ENCODE measurements at regions not wholly inside any gene's neighbourhood (a gene's known extent, or its start where the extent isn't known, plus 50 kb on each side); places are given as distances from the start of the nearest gene placed in this dataset.

DNA sequence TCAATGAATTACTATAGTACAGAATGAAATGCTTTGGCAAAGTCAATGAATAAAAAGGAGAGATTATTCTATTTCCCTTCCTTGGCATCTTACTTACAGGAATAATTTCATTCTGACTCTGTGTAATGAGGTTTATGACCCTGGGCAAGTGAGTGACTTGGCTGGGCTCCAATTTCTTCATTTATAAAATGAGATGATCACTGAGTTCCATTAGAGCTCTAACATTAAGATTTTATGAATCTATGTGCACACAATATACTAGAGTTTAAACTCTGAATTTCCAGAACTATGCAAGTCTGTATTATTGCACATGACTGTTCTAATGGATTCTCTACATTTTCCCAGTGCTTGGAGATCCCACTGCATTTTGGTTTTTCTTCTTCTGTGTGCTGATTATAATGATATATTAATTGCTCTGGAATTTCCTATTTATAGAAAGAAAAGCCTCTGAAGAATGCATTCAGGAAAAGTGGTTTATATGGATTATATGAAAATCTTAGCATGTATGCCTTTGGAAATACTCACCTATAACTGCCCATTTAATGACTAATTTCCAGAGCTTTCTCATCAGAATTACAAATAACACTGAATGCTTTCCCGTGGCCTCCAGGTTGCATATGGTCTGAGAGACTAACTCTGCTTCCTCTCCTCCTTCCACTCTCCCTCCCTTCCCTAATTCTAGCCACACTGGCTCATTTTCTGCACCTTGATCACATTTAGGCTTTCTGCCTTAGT lies 97.4 kb upstream of the CHRM3 start:
- no peak overlapping the region for H3K27ac ChIP-seq (ENCODE audit: insufficient read depth, low read depth, low read length)
- no peak for FAIRE-seq
- POLR2A ChIA-PET: no interaction called here
- H3K4me2 ChIP-seq (ENCODE audit: insufficient read depth, low read length): no peak overlapping the region
- H3K9me1 ChIP-seq (replicated peaks; ENCODE audit: control insufficient read depth, extremely low read depth, insufficient read depth, low read length): no peaks in the 10 kb centered on the region
- H3K27me3 ChIP-seq (ENCODE audit: control insufficient read depth in 2 of 2, insufficient read depth in 2 of 2, low read length in 2 of 2): no peaks in the 10 kb centered on the region
- no peaks in the 10 kb centered on the region for H3K79me2 ChIP-seq (ENCODE audit: control insufficient read depth, insufficient read depth, low read length)
- peaks cover 3% of the 10 kb centered on the region for H3K9me3 ChIP-seq (replicated peaks; ENCODE audit: control insufficient read depth, insufficient read depth, low read length)
- H2AFZ ChIP-seq (ENCODE audit: low read depth, low read length): no peak overlapping the region
- CTCF ChIA-PET: no interaction called here
- no peaks in the 10 kb centered on the region for H4K20me1 ChIP-seq (replicated peaks; ENCODE audit: control insufficient read depth, extremely low read depth, insufficient read depth, low read length)
- dilution Hi-C loops (cut with MboI; ENCODE audit: extremely low pct_ligation_motif_present, low sequenced_read_pairs) (no loop called here), intact Hi-C loops (cut with micrococcal nuclease) (no loop called here)
- no peak overlapping the region for H3K4me3 ChIP-seq (replicated peaks in 1 of 3; ENCODE audit: insufficient read depth in 1 of 3, low read depth in 1 of 3, low read length in 3 of 3)
- no peaks in the 10 kb centered on the region for H3K36me3 ChIP-seq (ENCODE audit: control insufficient read depth in 2 of 2, extremely low read depth in 1 of 2, insufficient read depth in 2 of 2, low read length in 2 of 2)
- H3K9ac ChIP-seq (replicated peaks; ENCODE audit: extremely low read depth, insufficient read depth, low read length): no peak overlapping the region
- no peak for DNase-seq (ENCODE audit: low read depth, low spot score)
- TF ChIP-seq POLR2A (IDR thresholded peaks at IDR 0.05; ENCODE audit: low read depth, low read length): no peak
- TF ChIP-seq GATA2 (IDR thresholded peaks at IDR 0.05; ENCODE audit: insufficient read depth, insufficient read length, low read depth, low read length): no peak
- TF ChIP-seq FOS (IDR thresholded peaks at IDR 0.05; ENCODE audit: borderline replicate concordance, insufficient read depth, low read length): no peak
- no peak for TF ChIP-seq EZH2 (IDR thresholded peaks at IDR 0.05; ENCODE audit: borderline replicate concordance, low read depth, low read length, severe bottlenecking)
- TF ChIP-seq POLR2AphosphoS5 (IDR thresholded peaks at IDR 0.05; ENCODE audit: insufficient read depth, low read depth, low read length): no peak
- no peak for TF ChIP-seq JUN (IDR thresholded peaks at IDR 0.05; ENCODE audit: borderline replicate concordance, insufficient read depth, insufficient read length, low read depth)
- no peak for TF ChIP-seq MYC (IDR thresholded peaks at IDR 0.05; ENCODE audit: low read depth, low read length)
- TF ChIP-seq, protein P1, sequence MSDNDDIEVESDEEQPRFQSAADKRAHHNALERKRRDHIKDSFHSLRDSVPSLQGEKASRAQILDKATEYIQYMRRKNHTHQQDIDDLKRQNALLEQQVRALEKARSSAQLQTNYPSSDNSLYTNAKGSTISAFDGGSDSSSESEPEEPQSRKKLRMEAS (IDR thresholded peaks at IDR 0.05; ENCODE audit: insufficient read depth, insufficient read length): no peak
- H3K4me1 ChIP-seq (ENCODE audit: control insufficient read depth, extremely low read depth, insufficient read depth, low read length): no peaks in the 10 kb centered on the region
- BruUV-seq (replicated peaks): no TSS peak

DNA sequence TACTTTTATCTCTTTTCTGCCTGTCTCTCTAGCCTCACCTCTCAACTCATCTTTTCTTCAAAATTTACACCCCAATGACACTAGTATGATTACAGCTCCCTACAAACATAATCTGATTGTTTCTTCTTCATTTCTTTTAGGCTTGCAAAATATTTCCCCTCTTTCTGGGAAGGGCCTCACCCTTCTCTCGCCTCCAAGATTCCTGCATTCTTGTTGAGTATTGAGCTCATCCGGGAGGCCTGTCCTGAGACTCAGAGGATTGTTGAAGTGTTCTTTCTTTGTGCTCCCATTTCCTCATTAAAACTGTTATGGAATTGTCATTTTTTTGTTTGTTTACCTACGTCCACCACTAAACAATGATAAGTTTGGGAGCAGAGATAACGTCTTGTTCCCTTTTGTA lies 99.1 kb upstream of the CHRM3 start:
- BruUV-seq (replicated peaks): no TSS peak
- Histone ChIP-seq H3K27ac (ENCODE audit: insufficient read depth, low read depth, low read length) (no peak overlapping the region), H3K4me1 (ENCODE audit: control insufficient read depth, extremely low read depth, insufficient read depth, low read length) (no peaks in the 10 kb centered on the region), H3K9me3 (replicated peaks; ENCODE audit: control insufficient read depth, insufficient read depth, low read length) (peaks cover 3% of the 10 kb centered on the region), H3K79me2 (ENCODE audit: control insufficient read depth, insufficient read depth, low read length) (no peaks in the 10 kb centered on the region), H3K9ac (replicated peaks; ENCODE audit: extremely low read depth, insufficient read depth, low read length) (no peak overlapping the region), H3K27me3 (ENCODE audit: control insufficient read depth in 2 of 2, insufficient read depth in 2 of 2, low read length in 2 of 2) (no peaks in the 10 kb centered on the region), H3K4me2 (ENCODE audit: insufficient read depth, low read length) (no peak overlapping the region), H2AFZ (ENCODE audit: low read depth, low read length) (no peak overlapping the region), H3K9me1 (replicated peaks; ENCODE audit: control insufficient read depth, extremely low read depth, insufficient read depth, low read length) (no peaks in the 10 kb centered on the region), H3K4me3 (replicated peaks in 1 of 3; ENCODE audit: insufficient read depth in 1 of 3, low read depth in 1 of 3, low read length in 3 of 3) (no peak overlapping the region), H3K36me3 (ENCODE audit: control insufficient read depth in 2 of 2, extremely low read depth in 1 of 2, insufficient read depth in 2 of 2, low read length in 2 of 2) (no peaks in the 10 kb centered on the region), H4K20me1 (replicated peaks; ENCODE audit: control insufficient read depth, extremely low read depth, insufficient read depth, low read length) (no peaks in the 10 kb centered on the region)
- dilution Hi-C loops (cut with MboI; ENCODE audit: extremely low pct_ligation_motif_present, low sequenced_read_pairs): no loop called here
- no peak for TF ChIP-seq GATA2 (IDR thresholded peaks at IDR 0.05; ENCODE audit: insufficient read depth, insufficient read length, low read depth, low read length)
- TF ChIP-seq POLR2AphosphoS5 (IDR thresholded peaks at IDR 0.05; ENCODE audit: insufficient read depth, low read depth, low read length): no peak
- TF ChIP-seq, protein P1 (IDR thresholded peaks at IDR 0.05; ENCODE audit: insufficient read depth, insufficient read length): no peak
- TF ChIP-seq, protein P2, sequence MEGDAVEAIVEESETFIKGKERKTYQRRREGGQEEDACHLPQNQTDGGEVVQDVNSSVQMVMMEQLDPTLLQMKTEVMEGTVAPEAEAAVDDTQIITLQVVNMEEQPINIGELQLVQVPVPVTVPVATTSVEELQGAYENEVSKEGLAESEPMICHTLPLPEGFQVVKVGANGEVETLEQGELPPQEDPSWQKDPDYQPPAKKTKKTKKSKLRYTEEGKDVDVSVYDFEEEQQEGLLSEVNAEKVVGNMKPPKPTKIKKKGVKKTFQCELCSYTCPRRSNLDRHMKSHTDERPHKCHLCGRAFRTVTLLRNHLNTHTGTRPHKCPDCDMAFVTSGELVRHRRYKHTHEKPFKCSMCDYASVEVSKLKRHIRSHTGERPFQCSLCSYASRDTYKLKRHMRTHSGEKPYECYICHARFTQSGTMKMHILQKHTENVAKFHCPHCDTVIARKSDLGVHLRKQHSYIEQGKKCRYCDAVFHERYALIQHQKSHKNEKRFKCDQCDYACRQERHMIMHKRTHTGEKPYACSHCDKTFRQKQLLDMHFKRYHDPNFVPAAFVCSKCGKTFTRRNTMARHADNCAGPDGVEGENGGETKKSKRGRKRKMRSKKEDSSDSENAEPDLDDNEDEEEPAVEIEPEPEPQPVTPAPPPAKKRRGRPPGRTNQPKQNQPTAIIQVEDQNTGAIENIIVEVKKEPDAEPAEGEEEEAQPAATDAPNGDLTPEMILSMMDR (IDR thresholded peaks at IDR 0.05; ENCODE audit: extremely low read depth in 1 of 2, insufficient read depth in 1 of 2, low read depth in 1 of 2, low read length in 2 of 2): no peak
- TF ChIP-seq EZH2 (IDR thresholded peaks at IDR 0.05; ENCODE audit: borderline replicate concordance, low read depth, low read length, severe bottlenecking): no peak
- TF ChIP-seq POLR2A (IDR thresholded peaks at IDR 0.05; ENCODE audit: low read depth, low read length): no peak
- no peak for TF ChIP-seq FOS (IDR thresholded peaks at IDR 0.05; ENCODE audit: borderline replicate concordance, insufficient read depth, low read length)
- TF ChIP-seq MYC (IDR thresholded peaks at IDR 0.05; ENCODE audit: low read depth, low read length): no peak
- no peak for TF ChIP-seq JUN (IDR thresholded peaks at IDR 0.05; ENCODE audit: borderline replicate concordance, insufficient read depth, insufficient read length, low read depth)
- FAIRE-seq (no peak), DNase-seq (ENCODE audit: low read depth, low spot score) (no peak)
- ChIA-PET CTCF (no interaction called here), POLR2A (no interaction called here)
- intact Hi-C loops (cut with micrococcal nuclease): no loop called here

Measured in endothelial cell of umbilical vein (primary cell).